Esophagus muscularis mucosa (tissue), 3 donors: ENCODE measurements at regions not wholly inside any gene's neighbourhood (a gene's known extent, or its start where the extent isn't known, plus 50 kb on each side); places are given as distances from the start of the nearest gene placed in this dataset.

Experiments used
- POLR2A ChIP-seq: fragments of 450-650 bp; IDR thresholded peaks from one replicate; pipeline ENCODE4 v1.6.1; 2017; ENCODE audit warnings: antibody characterized with exemption, moderate library complexity, mild to moderate bottlenecking, low read depth
- TF ChIP-seq, protein P1 (sequence below), 3 experiments: fragments of 200-600 bp in 2 of 3; fragments of 450-650 bp in 1 of 3; sonication (generic) in 2 of 3; IDR thresholded peaks; one replicate each; pipeline ENCODE4 v1.5.1; 2017 to 2019; ENCODE audit warnings: antibody characterized with exemption in 3 of 3, mild to moderate bottlenecking in 2 of 3, moderate library complexity in 1 of 3

DNA sequence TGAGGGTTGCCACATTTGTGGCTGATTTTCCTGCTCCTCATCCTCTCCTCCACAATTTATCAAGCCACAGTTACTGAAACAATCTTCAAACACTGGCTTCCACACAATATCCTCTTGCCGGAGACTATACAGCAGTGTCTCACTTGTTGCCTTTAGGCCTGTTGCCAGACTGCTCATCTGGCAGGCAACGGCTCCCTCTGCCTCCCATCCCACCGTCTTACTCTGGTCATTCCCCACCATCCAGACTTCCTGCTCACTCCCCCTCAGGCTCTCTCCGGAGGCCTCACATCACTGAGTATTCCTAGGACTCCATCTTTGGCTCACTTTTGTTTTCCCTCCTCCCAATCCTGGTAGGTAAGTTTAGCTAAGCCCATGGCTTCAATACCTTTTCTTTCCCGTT is 301.9 kb downstream of the IL20RB start:
- TF ChIP-seq, protein P1, sequence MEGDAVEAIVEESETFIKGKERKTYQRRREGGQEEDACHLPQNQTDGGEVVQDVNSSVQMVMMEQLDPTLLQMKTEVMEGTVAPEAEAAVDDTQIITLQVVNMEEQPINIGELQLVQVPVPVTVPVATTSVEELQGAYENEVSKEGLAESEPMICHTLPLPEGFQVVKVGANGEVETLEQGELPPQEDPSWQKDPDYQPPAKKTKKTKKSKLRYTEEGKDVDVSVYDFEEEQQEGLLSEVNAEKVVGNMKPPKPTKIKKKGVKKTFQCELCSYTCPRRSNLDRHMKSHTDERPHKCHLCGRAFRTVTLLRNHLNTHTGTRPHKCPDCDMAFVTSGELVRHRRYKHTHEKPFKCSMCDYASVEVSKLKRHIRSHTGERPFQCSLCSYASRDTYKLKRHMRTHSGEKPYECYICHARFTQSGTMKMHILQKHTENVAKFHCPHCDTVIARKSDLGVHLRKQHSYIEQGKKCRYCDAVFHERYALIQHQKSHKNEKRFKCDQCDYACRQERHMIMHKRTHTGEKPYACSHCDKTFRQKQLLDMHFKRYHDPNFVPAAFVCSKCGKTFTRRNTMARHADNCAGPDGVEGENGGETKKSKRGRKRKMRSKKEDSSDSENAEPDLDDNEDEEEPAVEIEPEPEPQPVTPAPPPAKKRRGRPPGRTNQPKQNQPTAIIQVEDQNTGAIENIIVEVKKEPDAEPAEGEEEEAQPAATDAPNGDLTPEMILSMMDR (IDR thresholded peaks at IDR 0.05), result no peak
- TF ChIP-seq POLR2A, result no peak
